Psoas muscle (tissue), 7 donors: ENCODE measurements at regions not wholly inside any gene's neighbourhood (a gene's known extent, or its start where the extent isn't known, plus 50 kb on each side); places are given as distances from the start of the nearest gene placed in this dataset.

Source experiments
- ATAC-seq, 4 donors: fragments of 200-7000 bp; cut with Tn5 transposase; one replicate each; pipeline ENCODE4 v1.9.1; 2020; ENCODE audit warnings: moderate library complexity in 3 of 4, mild to moderate bottlenecking in 2 of 4
- DNase-seq, 2 donors: peaks; one replicate each; pipeline ENCODE4 v3.0.0-alpha.2; 2020
- H3K27ac ChIP-seq: fragments of 200-600 bp; one replicate; pipeline ENCODE4 v1.8.0; 2022
- H3K27me3 ChIP-seq, 3 donors: fragments of 200-600 bp in 1 of 3; one replicate each; pipeline versions ENCODE4 v1.6.1 to v1.8.0; 2013 to 2022; ENCODE audit warnings: low read length in 2 of 3, mild to moderate bottlenecking in 2 of 3, moderate library complexity in 1 of 3; ENCODE audit not compliant: insufficient read depth in 3 of 3
- H3K36me3 ChIP-seq, 2 donors: fragments of 200-600 bp in 1 of 2; one replicate each; pipeline versions ENCODE4 v1.6.1 to v1.8.0; 2013 to 2022; ENCODE audit warnings: low read depth in 1 of 2, mild to moderate bottlenecking in 1 of 2, moderate library complexity in 1 of 2; ENCODE audit not compliant: insufficient read depth in 1 of 2
- H3K4me1 ChIP-seq: fragments of 200-600 bp; one replicate; pipeline ENCODE4 v1.8.0; 2022
- H3K4me3 ChIP-seq: fragments of 200-600 bp; one replicate; pipeline ENCODE4 v1.8.0; 2022; ENCODE audit warnings: mild to moderate bottlenecking
- H3K9me3 ChIP-seq: fragments of 200-600 bp; one replicate; pipeline ENCODE4 v1.8.0; 2022
- CTCF ChIP-seq: fragments of 200-600 bp; IDR thresholded peaks from one replicate; pipeline ENCODE4 v1.8.0; 2022; ENCODE audit warnings: antibody characterized with exemption
- WGBS, 3 donors: extraction: QIAGEN DNeasy Blood & Tissue Kit; methylation state at CpG; one replicate each; pipeline versions ENCODE4 v1.1.6 to v1.1.7; 2013; 5-methylcytosine and 5-hydroxymethylcytosine counted together
- intact Hi-C, 2 donors: fragments of 100-400 bp; cut with DNase I; formaldehyde crosslinking; loops; one replicate each; pipeline versions ENCODE4 v1.11.0 to v1.14.2; 2022
- donor health status: healthy with polysubstance abuse.
- donor health status: DM: no; HTN: no; CAD: no; lungs with moderate emphysema.
- donor health status: Bipolar disorder and iron deficiency.
- donor health status: healthy.
- donor health status: DM: yes; HTN: yes; CAD: no.
- donor health status: DM: no; HTN: no; CAD: no.
- donor health status: DM: yes; HTN: yes; CAD: no.

- intact Hi-C loops = loop anchor here (5.0 to 10.0 kb wide), 5 partner anchors 221 to 654 kb away; partner anchors contain the start of gene JAG1 (in 2 of the 2)
- no peaks in the 10 kb centered on the region for H3K9me3 ChIP-seq
- no peaks in the 10 kb centered on the region for H3K36me3 ChIP-seq
- DNase-seq (no peak), ATAC-seq (no peak)
- H3K27me3 ChIP-seq = no peaks in the 10 kb centered on the region
- no peak overlapping the region for H3K27ac ChIP-seq
- 56 to 75% (median 61%) methylated on average over 4 of the region's 4 CpGs for WGBS, 3 donors
- no peak overlapping the region for H3K4me3 ChIP-seq
- no peaks in the 10 kb centered on the region for H3K4me1 ChIP-seq
- no peak for TF ChIP-seq CTCF
These were observed 532.1 kb upstream of the JAG1 start for GRCh38 chr20:11205769-11206362.

- no peak for DNase-seq
- no peaks in the 10 kb centered on the region for H3K36me3 ChIP-seq
These were observed 534.1 kb upstream of the JAG1 start for GRCh38 chr20:11207749-11208502.

GRCh38 chr20:11210611-11211010, 536.8 kb upstream of the JAG1 start:
- Histone ChIP-seq H3K9me3 (no peaks in the 10 kb centered on the region), H3K36me3 (no peaks in the 10 kb centered on the region), H3K4me1 (no peaks in the 10 kb centered on the region), H3K27ac (no peak overlapping the region), H3K27me3 (no peaks in the 10 kb centered on the region), H3K4me3 (no peak overlapping the region)
- TF ChIP-seq CTCF = no peak
- WGBS, 3 donors = 94 to 97% (median 96%) methylated on average over 5 of the region's 5 CpGs
- DNase-seq (no peak), ATAC-seq (no peak)
- intact Hi-C loops = no loop called here

More at GRCh38 chr20:11207749-11208502, 534.1 kb upstream of the JAG1 start:
- Histone ChIP-seq H3K4me1 (no peaks in the 10 kb centered on the region), H3K9me3 (no peaks in the 10 kb centered on the region), H3K27ac (no peak overlapping the region), H3K4me3 (no peak overlapping the region), H3K27me3 (no peaks in the 10 kb centered on the region)
- ATAC-seq = no peak
- intact Hi-C loops = loop anchor here (5.0 to 10.0 kb wide), 5 partner anchors 223 to 656 kb away; partner anchors contain the start of gene JAG1 (in 2 of the 2)
- TF ChIP-seq CTCF = no peak
- WGBS, 3 donors = 72 to 88% (median 87%) methylated on average over 10 of the region's 10 CpGs

DNA sequence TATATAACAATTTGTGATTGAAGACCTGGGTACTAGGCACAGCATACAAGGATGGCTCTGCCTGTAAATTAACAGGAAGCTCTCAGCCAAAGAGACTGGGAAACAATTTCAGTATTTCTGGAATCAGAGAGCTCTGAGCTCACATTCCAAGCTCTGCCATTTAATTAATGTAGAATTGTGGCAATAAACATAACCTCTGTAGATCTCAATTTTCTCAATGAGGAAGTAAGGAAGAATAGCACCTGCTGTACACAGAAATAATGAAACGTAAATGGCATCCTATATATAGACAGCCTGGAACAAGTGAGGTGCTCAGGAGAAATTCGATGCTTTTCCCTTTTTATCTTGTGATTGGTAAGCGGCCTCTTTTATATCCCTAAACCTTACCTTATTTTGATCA, 538.5 kb upstream of the JAG1 start:
- no peak for DNase-seq
- intact Hi-C loops = no loop called here
- Histone ChIP-seq H3K4me3 (no peak overlapping the region), H3K4me1 (no peaks in the 10 kb centered on the region), H3K27ac (no peak overlapping the region), H3K27me3 (no peaks in the 10 kb centered on the region), H3K9me3 (no peaks in the 10 kb centered on the region), H3K36me3 (no peaks in the 10 kb centered on the region)
- WGBS, 3 donors = 76 to 87% (median 81%) methylated on average over 3 of the region's 3 CpGs
- ATAC-seq = no peak
- TF ChIP-seq CTCF = no peak
